ENCODE measurements at regions not wholly inside any gene's neighbourhood (a gene's known extent, or its start where the extent isn't known, plus 50 kb on each side); places are given as distances from the start of the nearest gene placed in this dataset.

DNA sequence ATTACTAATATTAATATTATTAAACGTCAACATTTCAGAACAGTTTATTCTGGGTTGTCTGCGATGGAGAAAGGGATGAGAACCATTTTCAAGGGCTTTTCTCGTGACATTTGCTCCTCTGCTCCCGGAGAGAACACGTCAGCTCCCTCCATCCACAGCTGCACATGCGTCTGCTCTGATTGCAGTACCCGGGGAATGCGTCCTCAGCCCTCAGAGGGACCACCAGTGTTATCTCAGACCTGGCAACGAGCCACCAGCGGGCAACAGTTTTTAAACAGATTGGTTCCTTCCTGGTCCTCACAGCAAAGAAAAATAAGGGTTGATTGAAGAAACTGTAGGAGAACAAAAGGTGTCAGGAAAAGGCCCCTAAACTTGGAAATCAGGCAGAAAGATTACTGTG lies 202.2 kb upstream of the ADAMTS9 start:
- TF ChIP-seq EZH2 (IDR thresholded peaks at IDR 0.05; ENCODE audit: insufficient read depth, poor library complexity, severe bottlenecking) (no peak), EZH2phosphoT487 (IDR thresholded peaks at IDR 0.05; ENCODE audit: insufficient read depth, low read depth) (no peak)
